ENCODE measurements at regions not wholly inside any gene's neighbourhood (a gene's known extent, or its start where the extent isn't known, plus 50 kb on each side); places are given as distances from the start of the nearest gene placed in this dataset.
"Not testable (repeated sequence)": the region's sequence is repeated elsewhere in the genome, so short reads cannot be mapped to it uniquely, and the experiment has no call there.

DNA sequence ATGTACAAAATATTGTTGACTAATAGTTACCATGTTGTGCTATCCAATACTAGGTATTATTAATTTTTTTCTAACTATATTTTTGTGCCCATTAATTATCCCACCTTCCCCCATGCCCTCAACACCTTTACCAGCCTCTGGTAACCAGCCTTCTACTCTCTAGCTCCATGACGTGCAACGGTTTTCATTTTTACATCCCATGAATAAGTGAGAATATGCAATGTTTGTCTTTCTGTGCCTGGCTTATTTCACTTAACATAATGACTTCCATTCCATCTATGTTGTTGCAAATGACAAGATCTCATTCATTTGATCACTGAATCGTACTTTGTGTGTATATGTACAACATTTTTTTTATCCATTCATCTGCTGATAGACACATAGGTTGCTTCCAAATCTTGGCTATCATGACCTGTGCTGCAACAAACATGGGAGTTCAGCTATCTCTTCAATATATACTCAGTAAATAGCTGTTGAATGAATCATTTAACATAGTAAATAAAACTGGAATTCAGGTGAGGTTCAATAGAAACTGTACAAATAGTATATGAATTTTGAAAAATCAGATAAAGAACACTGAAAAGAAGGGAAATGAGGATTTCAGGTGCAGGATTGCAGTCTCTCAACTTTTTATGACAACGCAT lies 509.0 kb upstream of the MIR17HG start:
- no peak for DNase-seq
- TF ChIP-seq, protein P1, sequence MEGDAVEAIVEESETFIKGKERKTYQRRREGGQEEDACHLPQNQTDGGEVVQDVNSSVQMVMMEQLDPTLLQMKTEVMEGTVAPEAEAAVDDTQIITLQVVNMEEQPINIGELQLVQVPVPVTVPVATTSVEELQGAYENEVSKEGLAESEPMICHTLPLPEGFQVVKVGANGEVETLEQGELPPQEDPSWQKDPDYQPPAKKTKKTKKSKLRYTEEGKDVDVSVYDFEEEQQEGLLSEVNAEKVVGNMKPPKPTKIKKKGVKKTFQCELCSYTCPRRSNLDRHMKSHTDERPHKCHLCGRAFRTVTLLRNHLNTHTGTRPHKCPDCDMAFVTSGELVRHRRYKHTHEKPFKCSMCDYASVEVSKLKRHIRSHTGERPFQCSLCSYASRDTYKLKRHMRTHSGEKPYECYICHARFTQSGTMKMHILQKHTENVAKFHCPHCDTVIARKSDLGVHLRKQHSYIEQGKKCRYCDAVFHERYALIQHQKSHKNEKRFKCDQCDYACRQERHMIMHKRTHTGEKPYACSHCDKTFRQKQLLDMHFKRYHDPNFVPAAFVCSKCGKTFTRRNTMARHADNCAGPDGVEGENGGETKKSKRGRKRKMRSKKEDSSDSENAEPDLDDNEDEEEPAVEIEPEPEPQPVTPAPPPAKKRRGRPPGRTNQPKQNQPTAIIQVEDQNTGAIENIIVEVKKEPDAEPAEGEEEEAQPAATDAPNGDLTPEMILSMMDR (IDR thresholded peaks at IDR 0.05) = no peak
- TF ChIP-seq EP300 (IDR thresholded peaks at IDR 0.05; ENCODE audit: low read depth) (no peak), POLR2A (IDR thresholded peaks at IDR 0.05) (no peak), POLR2AphosphoS5 (IDR thresholded peaks at IDR 0.05) (no peak)
- in situ Hi-C loops (cut with MboI; ENCODE audit: low pct_ligation_motif_present in 1 of 4, low pct_unique_long_range_greater_than_20kb in 1 of 4, low sequenced_read_pairs in 3 of 4) = no loop called here
- no peaks in the 10 kb centered on the region for H3K9me3 ChIP-seq
- H3K27me3 ChIP-seq = no peaks in the 10 kb centered on the region
- intact Hi-C loops (cut with DNase I; ENCODE audit: low total_unique reads) = no loop called here
- H3K27ac ChIP-seq = no peak overlapping the region
- no peak overlapping the region for H3K4me3 ChIP-seq
- 81 to 87% methylated on average over 4 of the region's 4 CpGs for WGBS, 2 donors (ENCODE audit: low coverage in 1 of 2)
- H3K36me3 ChIP-seq = no peaks in the 10 kb centered on the region
- H3K4me1 ChIP-seq = no peaks in the 10 kb centered on the region

DNA sequence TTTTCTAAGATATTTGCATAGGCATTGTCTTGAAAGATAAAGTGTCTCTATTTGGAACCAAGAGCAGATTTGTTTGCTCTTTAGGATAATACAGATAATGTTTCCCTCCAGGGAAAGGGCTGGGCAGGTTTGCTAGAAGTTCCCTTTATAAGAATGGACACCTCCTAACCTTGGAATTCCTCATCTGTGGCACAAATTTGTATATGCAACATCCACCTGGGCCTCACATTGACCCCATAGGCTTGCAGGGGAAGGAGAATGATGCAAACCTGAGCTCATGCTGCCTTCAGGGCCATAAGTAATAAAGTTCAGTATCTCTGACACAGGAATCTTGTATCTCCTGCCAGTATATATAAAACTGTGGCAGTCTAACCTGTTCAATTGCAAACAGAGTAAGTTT lies 508.4 kb upstream of the MIR17HG start:
- no peak overlapping the region for H3K4me3 ChIP-seq
- H3K27me3 ChIP-seq = no peaks in the 10 kb centered on the region
- H3K36me3 ChIP-seq = no peaks in the 10 kb centered on the region
- in situ Hi-C loops (cut with MboI; ENCODE audit: low pct_ligation_motif_present in 1 of 4, low pct_unique_long_range_greater_than_20kb in 1 of 4, low sequenced_read_pairs in 3 of 4) (no loop called here), intact Hi-C loops (cut with DNase I; ENCODE audit: low total_unique reads) (no loop called here)
- H3K27ac ChIP-seq = no peak overlapping the region
- no peaks in the 10 kb centered on the region for H3K9me3 ChIP-seq
- H3K4me1 ChIP-seq = no peaks in the 10 kb centered on the region
- no peak for DNase-seq
- TF ChIP-seq POLR2AphosphoS5 (IDR thresholded peaks at IDR 0.05) = no peak
- no peak for TF ChIP-seq EP300 (IDR thresholded peaks at IDR 0.05; ENCODE audit: low read depth)
- no peak for TF ChIP-seq POLR2A (IDR thresholded peaks at IDR 0.05)
- TF ChIP-seq, protein P1 (IDR thresholded peaks at IDR 0.05) = no peak

GRCh38 chr13:90846936-90847335 lies 500.6 kb upstream of the MIR17HG start:
- WGBS, 2 donors (ENCODE audit: low coverage in 1 of 2) = 71 to 80% methylated on average over 1 of the region's 1 CpG
- Histone ChIP-seq H3K4me1 (no peaks in the 10 kb centered on the region), H3K27me3 (no peaks in the 10 kb centered on the region), H3K27ac (no peak overlapping the region), H3K36me3 (no peaks in the 10 kb centered on the region), H3K9me3 (no peaks in the 10 kb centered on the region), H3K4me3 (no peak overlapping the region)
- in situ Hi-C loops (cut with MboI; ENCODE audit: low pct_ligation_motif_present in 1 of 4, low pct_unique_long_range_greater_than_20kb in 1 of 4, low sequenced_read_pairs in 3 of 4) = no loop called here
- TF ChIP-seq, protein P1 (IDR thresholded peaks at IDR 0.05) = no peak
- no peak for TF ChIP-seq POLR2AphosphoS5 (IDR thresholded peaks at IDR 0.05)
- TF ChIP-seq POLR2A (IDR thresholded peaks at IDR 0.05) = no peak
- no peak for TF ChIP-seq EP300 (IDR thresholded peaks at IDR 0.05; ENCODE audit: low read depth)
- no peak for DNase-seq
- intact Hi-C loops (cut with DNase I; ENCODE audit: low total_unique reads) = no loop called here

- DNase-seq; H3K9me3 ChIP-seq; H3K36me3 ChIP-seq; in situ Hi-C loops (cut with MboI; ENCODE audit: low pct_ligation_motif_present in 1 of 4, low pct_unique_long_range_greater_than_20kb in 1 of 4, low sequenced_read_pairs in 3 of 4); H3K27me3 ChIP-seq; H3K4me1 ChIP-seq; H3K4me3 ChIP-seq; intact Hi-C loops (cut with DNase I; ENCODE audit: low total_unique reads); H3K27ac ChIP-seq: not testable (repeated sequence)
- WGBS, 2 donors (ENCODE audit: low coverage in 1 of 2) = 85 to 94% methylated on average over 9 to 10 of the region's 10 CpGs
Observed at GRCh38 chr13:90853666-90854065, 493.8 kb upstream of the MIR17HG start.

GRCh38 chr13:90857921-90858320 lies 489.6 kb upstream of the MIR17HG start:
- WGBS, 2 donors (ENCODE audit: low coverage in 1 of 2) = 82 to 100% methylated on average over 1 of the region's 1 CpG
- H3K27ac ChIP-seq = no peak overlapping the region
- in situ Hi-C loops (cut with MboI; ENCODE audit: low pct_ligation_motif_present in 1 of 4, low pct_unique_long_range_greater_than_20kb in 1 of 4, low sequenced_read_pairs in 3 of 4) (no loop called here), intact Hi-C loops (cut with DNase I; ENCODE audit: low total_unique reads) (no loop called here)
- H3K9me3 ChIP-seq = no peaks in the 10 kb centered on the region
- no peak overlapping the region for H3K4me3 ChIP-seq
- H3K4me1 ChIP-seq = no peaks in the 10 kb centered on the region
- no peaks in the 10 kb centered on the region for H3K27me3 ChIP-seq
- H3K36me3 ChIP-seq = no peaks in the 10 kb centered on the region
- no peak for DNase-seq
- no peak for TF ChIP-seq POLR2A (IDR thresholded peaks at IDR 0.05)
